ENCODE measurements at regions not wholly inside any gene's neighbourhood (a gene's known extent, or its start where the extent isn't known, plus 50 kb on each side); places are given as distances from the start of the nearest gene placed in this dataset.

DNA sequence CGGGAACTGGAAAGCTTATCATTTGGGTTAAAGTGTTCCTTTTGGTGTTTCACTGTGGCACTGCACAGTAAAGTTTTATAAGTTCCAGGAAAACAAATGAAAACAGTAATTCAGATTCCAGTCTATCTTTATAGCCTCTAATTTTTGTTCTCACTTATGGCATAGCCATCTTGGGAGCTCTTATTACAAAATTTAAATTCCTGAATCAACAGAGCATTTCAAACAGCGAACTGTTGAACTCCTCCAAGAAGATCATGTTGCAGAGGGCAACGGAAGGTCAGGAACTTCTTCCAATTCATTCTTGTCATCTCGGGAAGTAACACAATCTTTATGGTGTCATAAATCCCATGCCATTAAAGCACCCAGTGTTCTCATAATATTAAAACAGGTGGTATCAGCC, 229.1 kb downstream of the KCNC2 start:
- no peak overlapping the region for H3K27ac Mint-ChIP-seq
- POLR2A ChIA-PET, result no interaction called here
- intact Hi-C loops (cut with micrococcal nuclease), result no loop called here
- no peak overlapping the region for H3K4me3 Mint-ChIP-seq
- CTCF ChIA-PET, result no interaction called here
- TF ChIP-seq, protein P1, sequence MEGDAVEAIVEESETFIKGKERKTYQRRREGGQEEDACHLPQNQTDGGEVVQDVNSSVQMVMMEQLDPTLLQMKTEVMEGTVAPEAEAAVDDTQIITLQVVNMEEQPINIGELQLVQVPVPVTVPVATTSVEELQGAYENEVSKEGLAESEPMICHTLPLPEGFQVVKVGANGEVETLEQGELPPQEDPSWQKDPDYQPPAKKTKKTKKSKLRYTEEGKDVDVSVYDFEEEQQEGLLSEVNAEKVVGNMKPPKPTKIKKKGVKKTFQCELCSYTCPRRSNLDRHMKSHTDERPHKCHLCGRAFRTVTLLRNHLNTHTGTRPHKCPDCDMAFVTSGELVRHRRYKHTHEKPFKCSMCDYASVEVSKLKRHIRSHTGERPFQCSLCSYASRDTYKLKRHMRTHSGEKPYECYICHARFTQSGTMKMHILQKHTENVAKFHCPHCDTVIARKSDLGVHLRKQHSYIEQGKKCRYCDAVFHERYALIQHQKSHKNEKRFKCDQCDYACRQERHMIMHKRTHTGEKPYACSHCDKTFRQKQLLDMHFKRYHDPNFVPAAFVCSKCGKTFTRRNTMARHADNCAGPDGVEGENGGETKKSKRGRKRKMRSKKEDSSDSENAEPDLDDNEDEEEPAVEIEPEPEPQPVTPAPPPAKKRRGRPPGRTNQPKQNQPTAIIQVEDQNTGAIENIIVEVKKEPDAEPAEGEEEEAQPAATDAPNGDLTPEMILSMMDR (IDR thresholded peaks at IDR 0.05), result no peak
- no peaks in the 10 kb centered on the region for H3K27me3 Mint-ChIP-seq
- peaks cover 2% of the 10 kb centered on the region for H3K9me3 Mint-ChIP-seq
- no peaks in the 10 kb centered on the region for H3K36me3 Mint-ChIP-seq (ENCODE audit: low read depth)
- DNase-seq, result no peak
- H3K4me1 Mint-ChIP-seq, result no peaks in the 10 kb centered on the region
- no peak for ATAC-seq (ENCODE audit: low read depth)

DNA sequence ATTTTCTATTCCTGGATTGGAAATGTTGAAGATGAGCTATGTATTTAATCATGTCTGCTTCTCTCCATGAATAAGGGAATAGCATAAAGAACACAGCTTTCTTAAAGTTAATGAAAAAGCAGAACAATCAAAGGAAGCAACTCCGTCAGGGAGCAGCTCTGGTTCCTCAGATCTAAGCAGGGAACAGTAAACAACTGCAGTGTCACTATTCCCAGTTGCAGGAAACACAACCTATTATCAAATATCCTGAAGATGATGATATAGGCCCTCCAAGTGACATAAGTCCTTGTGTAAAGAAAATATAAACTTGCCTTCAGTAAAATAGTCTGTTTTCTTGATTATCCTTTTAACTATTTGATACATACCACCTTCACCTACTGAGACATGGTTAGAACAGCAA, 228.1 kb downstream of the KCNC2 start:
- ATAC-seq (ENCODE audit: low read depth) (no peak), DNase-seq (no peak)
- intact Hi-C loops (cut with micrococcal nuclease), result no loop called here
- no peaks in the 10 kb centered on the region for H3K9me3 Mint-ChIP-seq
- H3K36me3 Mint-ChIP-seq (ENCODE audit: low read depth), result no peaks in the 10 kb centered on the region
- TF ChIP-seq, protein P1 (IDR thresholded peaks at IDR 0.05), result no peak
- POLR2A ChIA-PET, result no interaction called here
- H3K4me3 Mint-ChIP-seq, result no peak overlapping the region
- H3K27ac Mint-ChIP-seq, result no peak overlapping the region
- no peaks in the 10 kb centered on the region for H3K4me1 Mint-ChIP-seq
- H3K27me3 Mint-ChIP-seq, result no peaks in the 10 kb centered on the region
- CTCF ChIA-PET, result no interaction called here

DNA sequence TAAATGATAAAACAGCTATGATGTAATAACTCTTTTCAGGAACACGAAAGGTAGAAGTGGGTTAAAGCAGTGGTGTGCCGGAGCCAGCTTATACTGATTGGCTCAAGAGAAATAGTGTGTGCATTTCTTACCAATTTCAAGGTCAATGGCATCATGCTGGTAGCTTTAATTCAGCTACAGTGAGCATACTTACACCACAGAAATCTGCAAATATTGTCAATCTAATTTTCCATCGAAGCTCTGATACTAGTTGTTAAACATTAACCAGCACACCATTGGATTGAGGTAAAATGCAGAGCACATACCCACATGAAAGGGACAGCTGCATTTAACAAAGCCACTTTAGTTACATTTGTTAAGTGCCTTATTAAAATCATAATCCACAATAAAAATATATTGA, 225.7 kb downstream of the KCNC2 start:
- ATAC-seq (ENCODE audit: low read depth) (no peak), DNase-seq (no peak)
- H3K36me3 Mint-ChIP-seq (ENCODE audit: low read depth), result no peaks in the 10 kb centered on the region
- TF ChIP-seq, protein P1 (IDR thresholded peaks at IDR 0.05), result no peak
- CTCF ChIA-PET, result no interaction called here
- H3K27me3 Mint-ChIP-seq, result no peaks in the 10 kb centered on the region
- POLR2A ChIA-PET, result no interaction called here
- intact Hi-C loops (cut with micrococcal nuclease), result no loop called here
- no peaks in the 10 kb centered on the region for H3K4me1 Mint-ChIP-seq
- H3K4me3 Mint-ChIP-seq, result no peak overlapping the region
- no peaks in the 10 kb centered on the region for H3K9me3 Mint-ChIP-seq
- no peak overlapping the region for H3K27ac Mint-ChIP-seq

DNA sequence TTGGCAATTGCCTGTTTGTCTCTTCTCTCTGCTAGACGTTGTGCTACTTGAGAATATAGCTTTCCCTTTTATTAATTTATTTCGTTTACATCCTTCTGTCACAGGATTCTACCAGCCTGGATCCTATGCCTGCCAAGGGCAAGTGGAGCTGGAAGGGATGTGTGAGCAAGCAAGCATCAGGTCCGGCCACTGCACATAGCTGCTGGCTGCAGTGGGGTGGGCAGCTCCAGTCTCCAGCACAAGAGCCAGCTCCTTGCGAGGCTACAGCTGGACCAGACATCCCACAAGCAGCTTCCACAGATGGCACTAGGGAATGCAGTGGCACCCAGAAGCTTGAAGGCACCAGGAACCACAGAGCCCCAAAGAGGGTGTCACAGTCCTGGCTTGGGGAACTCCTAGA, 225.0 kb downstream of the KCNC2 start:
- POLR2A ChIA-PET, result no interaction called here
- no peaks in the 10 kb centered on the region for H3K4me1 Mint-ChIP-seq

DNA sequence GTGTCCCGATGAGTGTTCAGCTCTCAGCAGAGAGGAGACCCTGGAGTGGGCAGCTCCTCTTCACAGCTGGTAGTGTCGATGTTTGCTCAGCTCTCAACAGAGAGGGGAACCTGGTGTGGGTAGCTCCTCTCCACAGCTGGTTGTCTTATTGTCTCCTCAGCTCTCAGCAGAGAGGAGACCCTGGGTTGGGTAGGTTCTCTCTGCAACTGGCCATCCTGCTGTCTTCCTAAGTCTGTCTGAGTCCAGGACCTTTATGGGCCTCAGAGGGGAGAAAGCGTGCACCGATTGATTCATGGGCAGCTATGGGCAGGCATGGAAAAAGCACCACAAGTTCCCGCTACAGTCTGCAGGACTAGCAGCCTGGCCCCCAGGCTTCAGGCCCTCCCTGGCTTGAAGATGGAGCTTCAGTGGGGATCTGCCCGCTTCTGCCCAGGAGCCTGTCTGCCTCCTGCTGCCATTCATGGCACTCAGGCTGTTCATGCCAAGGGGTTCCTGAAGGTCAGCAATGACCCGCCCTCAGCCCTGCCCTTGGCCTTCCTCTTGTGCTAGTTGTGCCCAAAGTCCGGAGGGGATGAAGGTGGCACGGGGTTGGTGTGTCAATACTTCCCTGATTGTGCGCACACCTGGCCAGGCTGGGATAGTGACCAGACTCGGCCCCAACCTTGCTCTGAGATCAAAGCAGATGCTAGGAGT, 224.2 kb downstream of the KCNC2 start:
- intact Hi-C loops (cut with micrococcal nuclease), result no loop called here
- Mint-ChIP-seq H3K27me3 (no peaks in the 10 kb centered on the region), H3K4me1 (no peaks in the 10 kb centered on the region), H3K27ac (no peak overlapping the region), H3K9me3 (no peaks in the 10 kb centered on the region), H3K36me3 (ENCODE audit: low read depth) (no peaks in the 10 kb centered on the region), H3K4me3 (no peak overlapping the region)
- POLR2A ChIA-PET, result no interaction called here
- ATAC-seq (ENCODE audit: low read depth), result no peak
- CTCF ChIA-PET, result no interaction called here
- TF ChIP-seq, protein P1 (IDR thresholded peaks at IDR 0.05), result no peak
- no peak for DNase-seq

More for the DNA sequence above, 225.0 kb downstream of the KCNC2 start:
- H3K36me3 Mint-ChIP-seq (ENCODE audit: low read depth), result no peaks in the 10 kb centered on the region
- no peaks in the 10 kb centered on the region for H3K9me3 Mint-ChIP-seq
- DNase-seq, result no peak
- CTCF ChIA-PET, result no interaction called here
- H3K27ac Mint-ChIP-seq, result no peak overlapping the region
- ATAC-seq (ENCODE audit: low read depth), result no peak
- H3K27me3 Mint-ChIP-seq, result no peaks in the 10 kb centered on the region
- H3K4me3 Mint-ChIP-seq, result no peak overlapping the region
- TF ChIP-seq, protein P1 (IDR thresholded peaks at IDR 0.05), result no peak
- intact Hi-C loops (cut with micrococcal nuclease), result no loop called here

Data from activated B cell treated with CpG ODN at 0.5 μM for 24 hours (primary cell).